Erythroblast (primary cell): ENCODE measurements at regions not wholly inside any gene's neighbourhood (a gene's known extent, or its start where the extent isn't known, plus 50 kb on each side); places are given as distances from the start of the nearest gene placed in this dataset.

Experiments used
- GATA1 ChIP-seq: IDR thresholded peaks from 2 replicates; pipeline ENCODE4 v1.6.1; 2011; ENCODE audit warnings: low read depth, mild to moderate bottlenecking, control low read depth, low read length, moderate library complexity
- POLR2A ChIP-seq: IDR thresholded peaks from 2 replicates; pipeline ENCODE4 v1.6.1; 2011; ENCODE audit warnings: mild to moderate bottlenecking, low read length

DNA sequence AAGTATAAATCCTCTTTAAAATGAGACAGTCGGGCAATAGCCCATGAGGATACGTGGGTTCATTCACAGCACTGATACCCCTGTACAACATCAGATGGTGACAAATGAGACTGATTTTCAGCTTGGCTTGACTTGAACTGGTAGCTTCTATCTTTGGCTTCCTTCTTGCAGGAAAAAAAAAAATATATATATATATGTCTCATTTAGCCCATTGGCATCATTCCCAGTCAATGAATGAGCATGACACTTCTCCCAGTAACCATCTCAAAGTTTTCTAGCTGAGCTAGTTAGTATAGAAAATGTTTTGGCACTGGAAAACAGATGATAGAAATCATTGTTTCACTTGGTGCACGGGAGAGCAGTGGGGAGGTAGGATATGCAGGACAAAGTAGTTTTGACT is 222.5 kb upstream of the TAS2R1 start:
- TF ChIP-seq POLR2A: no peak
- TF ChIP-seq GATA1: no peak
